ENCODE measurements at regions not wholly inside any gene's neighbourhood (a gene's known extent, or its start where the extent isn't known, plus 50 kb on each side); places are given as distances from the start of the nearest gene placed in this dataset.

DNA sequence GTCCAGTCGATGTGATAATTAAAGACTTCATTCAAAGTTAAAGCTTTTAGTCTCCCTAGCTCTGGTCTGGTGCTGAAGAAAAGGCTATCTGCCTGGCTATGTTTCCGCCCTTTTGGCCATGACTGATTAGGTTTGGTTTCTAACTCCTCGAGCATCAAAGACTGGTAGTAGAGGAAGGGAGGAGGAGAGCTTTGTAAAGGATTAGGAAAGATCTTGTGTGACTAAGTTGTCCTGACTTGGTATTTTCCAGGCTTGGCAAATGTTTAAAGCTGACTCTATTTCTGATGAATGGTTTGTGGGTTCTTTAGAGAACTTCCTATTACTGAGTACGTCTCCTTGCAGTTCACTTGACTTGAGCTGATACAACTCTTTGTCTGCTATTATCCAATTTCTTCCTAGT is 312.9 kb downstream of the GJA1 start:
- TF ChIP-seq, protein P1, sequence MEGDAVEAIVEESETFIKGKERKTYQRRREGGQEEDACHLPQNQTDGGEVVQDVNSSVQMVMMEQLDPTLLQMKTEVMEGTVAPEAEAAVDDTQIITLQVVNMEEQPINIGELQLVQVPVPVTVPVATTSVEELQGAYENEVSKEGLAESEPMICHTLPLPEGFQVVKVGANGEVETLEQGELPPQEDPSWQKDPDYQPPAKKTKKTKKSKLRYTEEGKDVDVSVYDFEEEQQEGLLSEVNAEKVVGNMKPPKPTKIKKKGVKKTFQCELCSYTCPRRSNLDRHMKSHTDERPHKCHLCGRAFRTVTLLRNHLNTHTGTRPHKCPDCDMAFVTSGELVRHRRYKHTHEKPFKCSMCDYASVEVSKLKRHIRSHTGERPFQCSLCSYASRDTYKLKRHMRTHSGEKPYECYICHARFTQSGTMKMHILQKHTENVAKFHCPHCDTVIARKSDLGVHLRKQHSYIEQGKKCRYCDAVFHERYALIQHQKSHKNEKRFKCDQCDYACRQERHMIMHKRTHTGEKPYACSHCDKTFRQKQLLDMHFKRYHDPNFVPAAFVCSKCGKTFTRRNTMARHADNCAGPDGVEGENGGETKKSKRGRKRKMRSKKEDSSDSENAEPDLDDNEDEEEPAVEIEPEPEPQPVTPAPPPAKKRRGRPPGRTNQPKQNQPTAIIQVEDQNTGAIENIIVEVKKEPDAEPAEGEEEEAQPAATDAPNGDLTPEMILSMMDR (IDR thresholded peaks at IDR 0.05; ENCODE audit: low read depth, low read length, missing input control) = no peak
- TF ChIP-seq RAD21 (IDR thresholded peaks at IDR 0.05) (no peak), HNF4G (IDR thresholded peaks at IDR 0.05) (no peak), RXRA (IDR thresholded peaks at IDR 0.05) (no peak), EGR1 (IDR thresholded peaks at IDR 0.05; ENCODE audit: low read depth in 2 of 2) (no peak), FOXA1 (IDR thresholded peaks at IDR 0.05) (no peak), YY1 (IDR thresholded peaks at IDR 0.05) (no peak)
- TF ChIP-seq, protein P2, sequence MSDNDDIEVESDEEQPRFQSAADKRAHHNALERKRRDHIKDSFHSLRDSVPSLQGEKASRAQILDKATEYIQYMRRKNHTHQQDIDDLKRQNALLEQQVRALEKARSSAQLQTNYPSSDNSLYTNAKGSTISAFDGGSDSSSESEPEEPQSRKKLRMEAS (IDR thresholded peaks at IDR 0.05) = no peak
- TF ChIP-seq, protein P3, sequence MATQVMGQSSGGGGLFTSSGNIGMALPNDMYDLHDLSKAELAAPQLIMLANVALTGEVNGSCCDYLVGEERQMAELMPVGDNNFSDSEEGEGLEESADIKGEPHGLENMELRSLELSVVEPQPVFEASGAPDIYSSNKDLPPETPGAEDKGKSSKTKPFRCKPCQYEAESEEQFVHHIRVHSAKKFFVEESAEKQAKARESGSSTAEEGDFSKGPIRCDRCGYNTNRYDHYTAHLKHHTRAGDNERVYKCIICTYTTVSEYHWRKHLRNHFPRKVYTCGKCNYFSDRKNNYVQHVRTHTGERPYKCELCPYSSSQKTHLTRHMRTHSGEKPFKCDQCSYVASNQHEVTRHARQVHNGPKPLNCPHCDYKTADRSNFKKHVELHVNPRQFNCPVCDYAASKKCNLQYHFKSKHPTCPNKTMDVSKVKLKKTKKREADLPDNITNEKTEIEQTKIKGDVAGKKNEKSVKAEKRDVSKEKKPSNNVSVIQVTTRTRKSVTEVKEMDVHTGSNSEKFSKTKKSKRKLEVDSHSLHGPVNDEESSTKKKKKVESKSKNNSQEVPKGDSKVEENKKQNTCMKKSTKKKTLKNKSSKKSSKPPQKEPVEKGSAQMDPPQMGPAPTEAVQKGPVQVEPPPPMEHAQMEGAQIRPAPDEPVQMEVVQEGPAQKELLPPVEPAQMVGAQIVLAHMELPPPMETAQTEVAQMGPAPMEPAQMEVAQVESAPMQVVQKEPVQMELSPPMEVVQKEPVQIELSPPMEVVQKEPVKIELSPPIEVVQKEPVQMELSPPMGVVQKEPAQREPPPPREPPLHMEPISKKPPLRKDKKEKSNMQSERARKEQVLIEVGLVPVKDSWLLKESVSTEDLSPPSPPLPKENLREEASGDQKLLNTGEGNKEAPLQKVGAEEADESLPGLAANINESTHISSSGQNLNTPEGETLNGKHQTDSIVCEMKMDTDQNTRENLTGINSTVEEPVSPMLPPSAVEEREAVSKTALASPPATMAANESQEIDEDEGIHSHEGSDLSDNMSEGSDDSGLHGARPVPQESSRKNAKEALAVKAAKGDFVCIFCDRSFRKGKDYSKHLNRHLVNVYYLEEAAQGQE (IDR thresholded peaks at IDR 0.05) = no peak

All from liver (tissue), 3 donors.